GM23338 (cell line): ENCODE measurements at regions not wholly inside any gene's neighbourhood (a gene's known extent, or its start where the extent isn't known, plus 50 kb on each side); places are given as distances from the start of the nearest gene placed in this dataset.

ENCODE experiments used
- JUNB ChIP-seq: IDR thresholded peaks from one replicate; pipeline ENCODE4 v1.6.1; 2016; ENCODE audit warnings: antibody characterized with exemption; ENCODE audit not compliant: unreplicated experiment
- NANOG ChIP-seq: IDR thresholded peaks from 2 replicates; pipeline ENCODE4 v1.6.1; 2016; ENCODE audit warnings: antibody characterized with exemption, borderline replicate concordance
- POLR2AphosphoS5 ChIP-seq: IDR thresholded peaks from 2 replicates; pipeline ENCODE4 v1.6.1; 2016; ENCODE audit warnings: antibody characterized with exemption, low read depth
- STAT1 ChIP-seq: IDR thresholded peaks from one replicate; pipeline ENCODE4 v1.6.1; 2016; ENCODE audit warnings: antibody characterized with exemption; ENCODE audit not compliant: unreplicated experiment
- ZNF114 ChIP-seq: fragments of 250-450 bp; sonication (Bioruptor Pico); IDR thresholded peaks from 2 replicates; pipeline ENCODE4 v1.5.0; 2020; ENCODE audit warnings: mild to moderate bottlenecking, moderate library complexity
- ZNF331 ChIP-seq: fragments of 250-450 bp; sonication (Bioruptor Pico); IDR thresholded peaks from 2 replicates; pipeline ENCODE4 v1.5.0; 2020; ENCODE audit warnings: low read depth, mild to moderate bottlenecking, moderate library complexity
- TF ChIP-seq, protein P1 (sequence below): fragments of 250-450 bp; sonication (Bioruptor Pico); IDR thresholded peaks from 2 replicates; pipeline ENCODE4 v1.5.0; 2020; ENCODE audit warnings: mild to moderate bottlenecking, moderate library complexity
- TF ChIP-seq, protein P2 (sequence below), 2 experiments: fragments of 200-600 bp in 1 of 2; sonication (generic) in 1 of 2; conservative IDR thresholded peaks; 2 replicates each; pipeline versions ENCODE4 v1.5.1 to v1.6.1; 2016 to 2017; ENCODE audit warnings: antibody characterized with exemption in 2 of 2, low read depth in 2 of 2, mild to moderate bottlenecking in 2 of 2, moderate library complexity in 1 of 2

DNA sequence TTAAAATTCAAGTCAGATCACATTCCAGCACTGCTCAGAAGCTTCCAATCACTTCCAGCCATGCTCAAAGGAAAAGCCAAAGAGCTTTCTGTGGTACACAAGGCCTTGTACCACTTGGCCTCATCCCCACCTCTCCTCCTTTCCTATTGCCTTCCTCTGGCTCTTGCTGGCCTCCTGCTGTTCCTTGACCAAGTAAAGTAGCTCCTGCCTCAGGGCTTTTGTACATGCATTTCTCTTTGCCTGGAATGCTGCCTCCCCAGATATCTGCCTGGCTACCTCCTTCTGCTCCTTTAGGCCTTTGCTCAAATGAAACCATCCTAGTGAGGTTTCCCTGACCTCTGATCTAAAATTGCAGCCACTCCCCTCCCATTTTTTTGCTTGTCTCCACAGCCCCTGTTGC is 51.2 kb upstream of the TCL1B start (continued):
- TF ChIP-seq, protein P1, sequence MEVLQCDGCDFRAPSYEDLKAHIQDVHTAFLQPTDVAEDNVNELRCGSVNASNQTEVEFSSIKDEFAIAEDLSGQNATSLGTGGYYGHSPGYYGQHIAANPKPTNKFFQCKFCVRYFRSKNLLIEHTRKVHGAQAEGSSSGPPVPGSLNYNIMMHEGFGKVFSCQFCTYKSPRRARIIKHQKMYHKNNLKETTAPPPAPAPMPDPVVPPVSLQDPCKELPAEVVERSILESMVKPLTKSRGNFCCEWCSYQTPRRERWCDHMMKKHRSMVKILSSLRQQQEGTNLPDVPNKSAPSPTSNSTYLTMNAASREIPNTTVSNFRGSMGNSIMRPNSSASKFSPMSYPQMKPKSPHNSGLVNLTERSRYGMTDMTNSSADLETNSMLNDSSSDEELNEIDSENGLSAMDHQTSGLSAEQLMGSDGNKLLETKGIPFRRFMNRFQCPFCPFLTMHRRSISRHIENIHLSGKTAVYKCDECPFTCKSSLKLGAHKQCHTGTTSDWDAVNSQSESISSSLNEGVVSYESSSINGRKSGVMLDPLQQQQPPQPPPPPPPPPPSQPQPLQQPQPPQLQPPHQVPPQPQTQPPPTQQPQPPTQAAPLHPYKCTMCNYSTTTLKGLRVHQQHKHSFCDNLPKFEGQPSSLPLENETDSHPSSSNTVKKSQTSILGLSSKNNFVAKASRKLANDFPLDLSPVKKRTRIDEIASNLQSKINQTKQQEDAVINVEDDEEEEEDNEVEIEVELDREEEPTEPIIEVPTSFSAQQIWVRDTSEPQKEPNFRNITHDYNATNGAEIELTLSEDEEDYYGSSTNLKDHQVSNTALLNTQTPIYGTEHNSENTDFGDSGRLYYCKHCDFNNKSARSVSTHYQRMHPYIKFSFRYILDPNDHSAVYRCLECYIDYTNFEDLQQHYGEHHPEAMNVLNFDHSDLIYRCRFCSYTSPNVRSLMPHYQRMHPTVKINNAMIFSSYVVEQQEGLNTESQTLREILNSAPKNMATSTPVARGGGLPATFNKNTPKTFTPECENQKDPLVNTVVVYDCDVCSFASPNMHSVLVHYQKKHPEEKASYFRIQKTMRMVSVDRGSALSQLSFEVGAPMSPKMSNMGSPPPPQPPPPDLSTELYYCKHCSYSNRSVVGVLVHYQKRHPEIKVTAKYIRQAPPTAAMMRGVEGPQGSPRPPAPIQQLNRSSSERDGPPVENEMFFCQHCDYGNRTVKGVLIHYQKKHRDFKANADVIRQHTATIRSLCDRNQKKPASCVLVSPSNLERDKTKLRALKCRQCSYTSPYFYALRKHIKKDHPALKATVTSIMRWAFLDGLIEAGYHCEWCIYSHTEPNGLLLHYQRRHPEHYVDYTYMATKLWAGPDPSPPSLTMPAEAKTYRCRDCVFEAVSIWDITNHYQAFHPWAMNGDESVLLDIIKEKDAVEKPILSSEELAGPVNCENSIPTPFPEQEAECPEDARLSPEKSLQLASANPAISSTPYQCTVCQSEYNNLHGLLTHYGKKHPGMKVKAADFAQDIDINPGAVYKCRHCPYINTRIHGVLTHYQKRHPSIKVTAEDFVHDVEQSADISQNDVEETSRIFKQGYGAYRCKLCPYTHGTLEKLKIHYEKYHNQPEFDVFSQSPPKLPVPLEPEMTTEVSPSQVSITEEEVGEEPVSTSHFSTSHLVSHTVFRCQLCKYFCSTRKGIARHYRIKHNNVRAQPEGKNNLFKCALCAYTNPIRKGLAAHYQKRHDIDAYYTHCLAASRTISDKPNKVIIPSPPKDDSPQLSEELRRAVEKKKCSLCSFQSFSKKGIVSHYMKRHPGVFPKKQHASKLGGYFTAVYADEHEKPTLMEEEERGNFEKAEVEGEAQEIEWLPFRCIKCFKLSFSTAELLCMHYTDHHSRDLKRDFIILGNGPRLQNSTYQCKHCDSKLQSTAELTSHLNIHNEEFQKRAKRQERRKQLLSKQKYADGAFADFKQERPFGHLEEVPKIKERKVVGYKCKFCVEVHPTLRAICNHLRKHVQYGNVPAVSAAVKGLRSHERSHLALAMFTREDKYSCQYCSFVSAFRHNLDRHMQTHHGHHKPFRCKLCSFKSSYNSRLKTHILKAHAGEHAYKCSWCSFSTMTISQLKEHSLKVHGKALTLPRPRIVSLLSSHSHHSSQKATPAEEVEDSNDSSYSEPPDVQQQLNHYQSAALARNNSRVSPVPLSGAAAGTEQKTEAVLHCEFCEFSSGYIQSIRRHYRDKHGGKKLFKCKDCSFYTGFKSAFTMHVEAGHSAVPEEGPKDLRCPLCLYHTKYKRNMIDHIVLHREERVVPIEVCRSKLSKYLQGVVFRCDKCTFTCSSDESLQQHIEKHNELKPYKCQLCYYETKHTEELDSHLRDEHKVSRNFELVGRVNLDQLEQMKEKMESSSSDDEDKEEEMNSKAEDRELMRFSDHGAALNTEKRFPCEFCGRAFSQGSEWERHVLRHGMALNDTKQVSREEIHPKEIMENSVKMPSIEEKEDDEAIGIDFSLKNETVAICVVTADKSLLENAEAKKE: no peak
- TF ChIP-seq NANOG (no peak), JUNB (no peak), STAT1 (no peak), ZNF114 (no peak), ZNF331 (no peak), POLR2AphosphoS5 (no peak)
- TF ChIP-seq, protein P2, sequence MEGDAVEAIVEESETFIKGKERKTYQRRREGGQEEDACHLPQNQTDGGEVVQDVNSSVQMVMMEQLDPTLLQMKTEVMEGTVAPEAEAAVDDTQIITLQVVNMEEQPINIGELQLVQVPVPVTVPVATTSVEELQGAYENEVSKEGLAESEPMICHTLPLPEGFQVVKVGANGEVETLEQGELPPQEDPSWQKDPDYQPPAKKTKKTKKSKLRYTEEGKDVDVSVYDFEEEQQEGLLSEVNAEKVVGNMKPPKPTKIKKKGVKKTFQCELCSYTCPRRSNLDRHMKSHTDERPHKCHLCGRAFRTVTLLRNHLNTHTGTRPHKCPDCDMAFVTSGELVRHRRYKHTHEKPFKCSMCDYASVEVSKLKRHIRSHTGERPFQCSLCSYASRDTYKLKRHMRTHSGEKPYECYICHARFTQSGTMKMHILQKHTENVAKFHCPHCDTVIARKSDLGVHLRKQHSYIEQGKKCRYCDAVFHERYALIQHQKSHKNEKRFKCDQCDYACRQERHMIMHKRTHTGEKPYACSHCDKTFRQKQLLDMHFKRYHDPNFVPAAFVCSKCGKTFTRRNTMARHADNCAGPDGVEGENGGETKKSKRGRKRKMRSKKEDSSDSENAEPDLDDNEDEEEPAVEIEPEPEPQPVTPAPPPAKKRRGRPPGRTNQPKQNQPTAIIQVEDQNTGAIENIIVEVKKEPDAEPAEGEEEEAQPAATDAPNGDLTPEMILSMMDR (conservative IDR thresholded peaks at IDR 0.05; ENCODE audit: low read depth in 2 of 2): no peak
